ENCODE measurements at regions not wholly inside any gene's neighbourhood (a gene's known extent, or its start where the extent isn't known, plus 50 kb on each side); places are given as distances from the start of the nearest gene placed in this dataset.

DNA sequence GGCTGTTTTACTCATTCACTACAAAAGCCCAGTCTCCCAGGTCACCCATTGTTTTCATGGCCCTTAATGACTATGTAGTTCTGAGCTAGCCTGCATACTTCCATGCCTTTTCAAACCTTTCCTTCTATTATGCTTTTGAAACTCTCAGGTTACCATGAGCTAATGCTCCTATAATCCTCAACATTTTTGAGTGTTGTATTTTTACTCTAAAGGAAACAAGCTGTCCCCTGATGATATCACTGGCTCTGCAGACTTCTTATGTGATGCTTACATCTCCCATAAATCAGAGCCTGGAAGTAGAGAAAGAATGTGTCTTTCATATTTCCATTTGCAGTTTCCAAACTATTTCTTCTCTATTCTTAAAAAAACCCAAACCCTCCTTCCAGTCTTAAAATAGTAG, 159.0 kb upstream of the RAG2 start (continued):
- TF ChIP-seq, protein P1, sequence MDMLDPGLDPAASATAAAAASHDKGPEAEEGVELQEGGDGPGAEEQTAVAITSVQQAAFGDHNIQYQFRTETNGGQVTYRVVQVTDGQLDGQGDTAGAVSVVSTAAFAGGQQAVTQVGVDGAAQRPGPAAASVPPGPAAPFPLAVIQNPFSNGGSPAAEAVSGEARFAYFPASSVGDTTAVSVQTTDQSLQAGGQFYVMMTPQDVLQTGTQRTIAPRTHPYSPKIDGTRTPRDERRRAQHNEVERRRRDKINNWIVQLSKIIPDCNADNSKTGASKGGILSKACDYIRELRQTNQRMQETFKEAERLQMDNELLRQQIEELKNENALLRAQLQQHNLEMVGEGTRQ (IDR thresholded peaks at IDR 0.05; ENCODE audit: low read depth, low read length) = no peak
- TF ChIP-seq, protein P1 (CRISPR knock-in tag; IDR thresholded peaks at IDR 0.05; ENCODE audit: borderline replicate concordance) = no peak

- no peak overlapping the region for H3K4me3 ChIP-seq (replicated peaks in 1 of 3; ENCODE audit: insufficient read depth in 1 of 3, low read depth in 2 of 3, low read length in 3 of 3)
- H3K9ac ChIP-seq (ENCODE audit: insufficient read depth, low read depth, low read length) = no peak overlapping the region
- BruUV-seq (replicated peaks) = no TSS peak
- H4K20me1 ChIP-seq (ENCODE audit: insufficient read depth, low read length) = no peaks in the 10 kb centered on the region
- no peaks in the 10 kb centered on the region for H3K9me3 ChIP-seq (ENCODE audit: low read length)
- H3K27ac ChIP-seq (ENCODE audit: extremely low read length, insufficient read depth, low read length) = no peak overlapping the region
- WGBS (ENCODE audit: low lambda C conversion rate) = 15% methylated on average over 6 of the region's 6 CpGs
- no peak overlapping the region for H2AFZ ChIP-seq (ENCODE audit: low read length)
- intact Hi-C loops (cut with micrococcal nuclease; ENCODE audit: unreplicated experiment) (no loop called here), in situ Hi-C loops (cut with HindIII; ENCODE audit: extremely low pct_ligation_motif_present, low pct_unique_long_range_greater_than_20kb) (no loop called here)
- H3K27me3 ChIP-seq (ENCODE audit: control insufficient read depth in 1 of 2, insufficient read depth in 2 of 2, low read length in 2 of 2) = no peaks in the 10 kb centered on the region; a peak in 2 of 5 replicates
- FAIRE-seq = no peak
- no peaks in the 10 kb centered on the region for H3K4me1 ChIP-seq (ENCODE audit: insufficient read depth, low read length)
- ChIA-PET POLR2A (no interaction called here), CTCF (ENCODE audit: low intra/inter-chr PET ratio, low total read pairs) (no interaction called here)
- TF ChIP-seq RBFOX2 (IDR thresholded peaks at IDR 0.05; ENCODE audit: low read depth, low read length) = no peak
- no peak for TF ChIP-seq ZKSCAN1 (IDR thresholded peaks at IDR 0.05; ENCODE audit: low read length)
- TF ChIP-seq ZNF558 (CRISPR knock-in tag; IDR thresholded peaks at IDR 0.05; ENCODE audit: borderline replicate concordance) = no peak
- H3K4me2 ChIP-seq (ENCODE audit: low read depth, low read length) = no peak overlapping the region
- ATAC-seq = no peak
- H3K36me3 ChIP-seq (replicated peaks in 1 of 2; ENCODE audit: control insufficient read depth in 1 of 2, insufficient read depth in 2 of 2, low read length in 2 of 2) = no peaks in the 10 kb centered on the region
- no peak for DNase-seq (ENCODE audit: low spot score)
- no peaks in the 10 kb centered on the region for H3K79me2 ChIP-seq (ENCODE audit: insufficient read depth, low read length)
Measured at GRCh38 chr11:36753960-36754359, 155.9 kb upstream of the RAG2 start.

- Histone ChIP-seq H2AFZ (ENCODE audit: low read length) (no peak overlapping the region), H3K9me3 (ENCODE audit: low read length) (no peaks in the 10 kb centered on the region), H3K4me1 (ENCODE audit: insufficient read depth, low read length) (no peaks in the 10 kb centered on the region), H3K9ac (ENCODE audit: insufficient read depth, low read depth, low read length) (no peak overlapping the region), H3K4me3 (replicated peaks in 1 of 3; ENCODE audit: insufficient read depth in 1 of 3, low read depth in 2 of 3, low read length in 3 of 3) (no peak overlapping the region), H3K4me2 (ENCODE audit: low read depth, low read length) (no peak overlapping the region), H3K79me2 (ENCODE audit: insufficient read depth, low read length) (no peaks in the 10 kb centered on the region), H4K20me1 (ENCODE audit: insufficient read depth, low read length) (no peaks in the 10 kb centered on the region), H3K36me3 (replicated peaks in 1 of 2; ENCODE audit: control insufficient read depth in 1 of 2, insufficient read depth in 2 of 2, low read length in 2 of 2) (no peaks in the 10 kb centered on the region), H3K27me3 (ENCODE audit: control insufficient read depth in 1 of 2, insufficient read depth in 2 of 2, low read length in 2 of 2) (no peaks in the 10 kb centered on the region; a peak in 2 of 5 replicates), H3K27ac (ENCODE audit: extremely low read length, insufficient read depth, low read length) (no peak overlapping the region)
- WGBS (ENCODE audit: low lambda C conversion rate) = 14% methylated on average over 3 of the region's 3 CpGs
- BruUV-seq (replicated peaks) = no TSS peak
- ATAC-seq (no peak), FAIRE-seq (no peak), DNase-seq (ENCODE audit: low spot score) (no peak)
- in situ Hi-C loops (cut with HindIII; ENCODE audit: extremely low pct_ligation_motif_present, low pct_unique_long_range_greater_than_20kb) (no loop called here), intact Hi-C loops (cut with micrococcal nuclease; ENCODE audit: unreplicated experiment) (no loop called here)
- CTCF ChIA-PET (ENCODE audit: low intra/inter-chr PET ratio, low total read pairs) = no interaction called here
- POLR2A ChIA-PET = no interaction called here
- TF ChIP-seq CBX2 (IDR thresholded peaks at IDR 0.05; ENCODE audit: low read depth, low read length) (no peak), CBX2 (CRISPR knock-in tag; IDR thresholded peaks at IDR 0.05; ENCODE audit: low read depth) (no peak), GTF2F1 (IDR thresholded peaks at IDR 0.05; ENCODE audit: low read length) (no peak), HCFC1 (IDR thresholded peaks at IDR 0.05; ENCODE audit: low read depth, low read length) (no peak), ZXDC (CRISPR knock-in tag; IDR thresholded peaks at IDR 0.05) (no peak), ATRX (CRISPR knock-in tag; IDR thresholded peaks at IDR 0.05; ENCODE audit: borderline replicate concordance) (no peak), ZNF800 (CRISPR knock-in tag; IDR thresholded peaks at IDR 0.05) (no peak)
Measured at GRCh38 chr11:36751996-36752395, 154.0 kb upstream of the RAG2 start.

All from HepG2 (cell line).